Adrenal gland (tissue), 9 donors: ENCODE measurements at regions not wholly inside any gene's neighbourhood (a gene's known extent, or its start where the extent isn't known, plus 50 kb on each side); places are given as distances from the start of the nearest gene placed in this dataset.

Experiments
- DNase-seq, 7 donors: peaks; one replicate each; pipeline ENCODE4 v3.0.0-alpha.2; 2019 to 2020
- H3K27ac ChIP-seq, 5 donors: fragments of 200-600 bp; sonication (generic) in 4 of 5; 1 replicate in 3 of 5; 2 replicates in 2 of 5; pipeline versions ENCODE4 v1.5.1 to v1.8.0; 2016 to 2020; ENCODE audit warnings: mild to moderate bottlenecking in 1 of 5
- H3K27me3 ChIP-seq: fragments of 200-600 bp; 2 replicates; pipeline ENCODE4 v1.8.0; 2021
- H3K36me3 ChIP-seq, 2 donors: fragments of 200-600 bp; replicated peaks in 1 of 2; 1 replicate in 1 of 2; 2 replicates in 1 of 2; pipeline versions ENCODE4 v1.5.1 to v1.8.0; 2018 to 2022
- H3K4me1 ChIP-seq, 2 donors: fragments of 200-600 bp; replicated peaks in 1 of 2; 1 replicate in 1 of 2; 2 replicates in 1 of 2; pipeline versions ENCODE4 v1.5.1 to v1.8.0; 2018 to 2021
- H3K4me3 ChIP-seq, 4 donors: fragments of 200-600 bp; sonication (generic) in 3 of 4; one replicate each; pipeline ENCODE4 v1.5.1; 2016 to 2018
- H3K9me3 ChIP-seq, 3 donors: fragments of 200-600 bp; sonication (generic) in 1 of 3; replicated peaks in 1 of 3; 1 replicate in 2 of 3; 2 replicates in 1 of 3; pipeline versions ENCODE4 v1.5.1 to v1.8.0; 2016 to 2021
- CTCF ChIP-seq, 6 experiments: fragments of 450-650 bp in 4 of 6; fragments of 200-600 bp in 2 of 6; sonication (generic) in 1 of 6; IDR thresholded peaks; 1 replicate in 5 of 6; 2 replicates in 1 of 6; pipeline versions ENCODE4 v1.5.1 to v1.8.0; 2016 to 2021; ENCODE audit warnings: antibody characterized with exemption in 6 of 6, mild to moderate bottlenecking in 2 of 6, moderate library complexity in 1 of 6
- POLR2A ChIP-seq, 2 donors: fragments of 450-650 bp; IDR thresholded peaks; one replicate each; pipeline ENCODE4 v1.6.1; 2017; ENCODE audit warnings: antibody characterized with exemption in 2 of 2, mild to moderate bottlenecking in 2 of 2, moderate library complexity in 1 of 2
- WGBS, 4 donors: extraction: QIAGEN DNeasy Blood & Tissue Kit in 2 of 4; methylation state at CpG; one replicate each; pipeline versions ENCODE4 v1.1.5 to v1.1.7; 2013 to 2017; 5-methylcytosine and 5-hydroxymethylcytosine counted together
- intact Hi-C, 2 donors: fragments of 100-400 bp; cut with DNase I; formaldehyde crosslinking; loops; one replicate each; pipeline versions ENCODE4 v1.14.1 to v1.15.0; 2022 to 2023
- donor health status: healthy with polysubstance abuse.
- donor health status: Bipolar disorder and iron deficiency.
- donor health status: DM: yes; HTN: yes; CAD: no.
- donor health status: DM: no; HTN: no; CAD: no.
- donor health status: DM: no; HTN: no; CAD: no.

- intact Hi-C loops: no loop called here
- H3K4me3 ChIP-seq: no peak overlapping the region
Measured at GRCh38 chr4:27467351-27467750, 606.7 kb downstream of the STIM2 start.

GRCh38 chr4:27472364-27472763 is 611.7 kb downstream of the STIM2 start:
- H3K4me1 ChIP-seq: no peaks in the 10 kb centered on the region
- TF ChIP-seq POLR2A (IDR thresholded peaks at IDR 0.05) (no peak), CTCF (IDR thresholded peaks at IDR 0.05) (no peak)
- intact Hi-C loops: no loop called here
- DNase-seq: no peak
- 57 to 86% (median 80%) methylated on average over 1 of the region's 1 CpG for WGBS, 4 donors
- H3K27ac ChIP-seq: no peak overlapping the region
- no peaks in the 10 kb centered on the region for H3K36me3 ChIP-seq
- no peaks in the 10 kb centered on the region for H3K27me3 ChIP-seq
- no peaks in the 10 kb centered on the region for H3K9me3 ChIP-seq
- H3K4me3 ChIP-seq: no peak overlapping the region

More at GRCh38 chr4:27467351-27467750, 606.7 kb downstream of the STIM2 start:
- no peaks in the 10 kb centered on the region for H3K9me3 ChIP-seq
- TF ChIP-seq CTCF (IDR thresholded peaks at IDR 0.05): no peak
- TF ChIP-seq POLR2A (IDR thresholded peaks at IDR 0.05): no peak
- no peaks in the 10 kb centered on the region for H3K36me3 ChIP-seq
- H3K27ac ChIP-seq: no peak overlapping the region
- no peak for DNase-seq
- no peaks in the 10 kb centered on the region for H3K4me1 ChIP-seq
- no peaks in the 10 kb centered on the region for H3K27me3 ChIP-seq

GRCh38 chr4:27474691-27475090 is 614.0 kb downstream of the STIM2 start:
- intact Hi-C loops: no loop called here
- no peaks in the 10 kb centered on the region for H3K4me1 ChIP-seq
- no peak for TF ChIP-seq CTCF (IDR thresholded peaks at IDR 0.05)
- TF ChIP-seq POLR2A (IDR thresholded peaks at IDR 0.05): no peak
- no peak for DNase-seq
- 71 to 89% (median 81%) methylated on average over 1 of the region's 1 CpG for WGBS, 4 donors
- no peak overlapping the region for H3K27ac ChIP-seq
- no peaks in the 10 kb centered on the region for H3K36me3 ChIP-seq
- H3K27me3 ChIP-seq: no peaks in the 10 kb centered on the region
- no peaks in the 10 kb centered on the region for H3K9me3 ChIP-seq
- H3K4me3 ChIP-seq: no peak overlapping the region

GRCh38 chr4:27484216-27484615 is 623.6 kb downstream of the STIM2 start:
- Histone ChIP-seq H3K36me3 (no peaks in the 10 kb centered on the region), H3K9me3 (no peaks in the 10 kb centered on the region), H3K27me3 (no peaks in the 10 kb centered on the region), H3K27ac (no peak overlapping the region), H3K4me3 (no peak overlapping the region), H3K4me1 (no peaks in the 10 kb centered on the region)
- intact Hi-C loops: no loop called here
- 86 to 91% (median 89%) methylated on average over 8 of the region's 8 CpGs for WGBS, 4 donors
- DNase-seq: no peak
- TF ChIP-seq POLR2A (IDR thresholded peaks at IDR 0.05) (no peak), CTCF (IDR thresholded peaks at IDR 0.05) (no peak)
